BE2C (cell line): ENCODE measurements at regions not wholly inside any gene's neighbourhood (a gene's known extent, or its start where the extent isn't known, plus 50 kb on each side); places are given as distances from the start of the nearest gene placed in this dataset.

Experiments used
- DNase-seq: peaks from one replicate; pipeline ENCODE4 v3.0.0-alpha.2; 2020
- H3K27me3 ChIP-seq: fragments of 250-450 bp; sonication (Bioruptor Pico); 2 replicates; pipeline ENCODE4 v1.5.1; 2020; ENCODE audit warnings: mild to moderate bottlenecking
- H3K36me3 ChIP-seq: fragments of 250-450 bp; sonication (Bioruptor Pico); 2 replicates; pipeline ENCODE4 v1.5.1; 2020; ENCODE audit warnings: mild to moderate bottlenecking
- H3K4me1 ChIP-seq: fragments of 250-450 bp; sonication (Bioruptor Pico); 2 replicates; pipeline ENCODE4 v1.5.1; 2020
- H3K4me3 ChIP-seq: 2 replicates; pipeline ENCODE4 v1.5.1; 2011; ENCODE audit warnings: low read depth, low read length
- H3K9me3 ChIP-seq: fragments of 250-450 bp; sonication (Bioruptor Pico); 2 replicates; pipeline ENCODE4 v1.5.1; 2020
- CTCF ChIP-seq: IDR thresholded peaks from 2 replicates; pipeline ENCODE4 v1.5.1; 2012; ENCODE audit warnings: mild to moderate bottlenecking, low read depth, low read length

- TF ChIP-seq CTCF: no peak
- H3K36me3 ChIP-seq: no peaks in the 10 kb centered on the region
- no peaks in the 10 kb centered on the region for H3K4me1 ChIP-seq
- DNase-seq: no peak
- no peaks in the 10 kb centered on the region for H3K27me3 ChIP-seq
- no peaks in the 10 kb centered on the region for H3K9me3 ChIP-seq
- H3K4me3 ChIP-seq: no peak overlapping the region
These were observed 161.4 kb downstream of the UXS1 start for GRCh38 chr2:106032676-106033075.

- no peaks in the 10 kb centered on the region for H3K9me3 ChIP-seq
- no peak for TF ChIP-seq CTCF
- no peaks in the 10 kb centered on the region for H3K27me3 ChIP-seq
- no peak for DNase-seq
- H3K36me3 ChIP-seq: no peaks in the 10 kb centered on the region
- no peak overlapping the region for H3K4me3 ChIP-seq
- H3K4me1 ChIP-seq: no peaks in the 10 kb centered on the region
These were observed 163.5 kb downstream of the UXS1 start for GRCh38 chr2:106030287-106031268.

GRCh38 chr2:106028192-106028591 lies 165.9 kb downstream of the UXS1 start:
- Histone ChIP-seq H3K36me3 (no peaks in the 10 kb centered on the region), H3K4me3 (no peak overlapping the region), H3K27me3 (no peaks in the 10 kb centered on the region), H3K4me1 (no peaks in the 10 kb centered on the region), H3K9me3 (no peaks in the 10 kb centered on the region)
- TF ChIP-seq CTCF: no peak
- DNase-seq: no peak

- no peak for TF ChIP-seq CTCF
- Histone ChIP-seq H3K27me3 (no peaks in the 10 kb centered on the region), H3K4me3 (no peak overlapping the region), H3K4me1 (no peaks in the 10 kb centered on the region), H3K36me3 (no peaks in the 10 kb centered on the region), H3K9me3 (no peaks in the 10 kb centered on the region)
- no peak for DNase-seq
These were observed 167.6 kb downstream of the UXS1 start for GRCh38 chr2:106026271-106027190.

GRCh38 chr2:106025796-106026195 lies 168.3 kb downstream of the UXS1 start:
- H3K36me3 ChIP-seq: no peaks in the 10 kb centered on the region
- TF ChIP-seq CTCF: no peak
- no peaks in the 10 kb centered on the region for H3K27me3 ChIP-seq
- DNase-seq: no peak
- no peak overlapping the region for H3K4me3 ChIP-seq
- no peaks in the 10 kb centered on the region for H3K9me3 ChIP-seq
- no peaks in the 10 kb centered on the region for H3K4me1 ChIP-seq

- no peaks in the 10 kb centered on the region for H3K36me3 ChIP-seq
- no peaks in the 10 kb centered on the region for H3K9me3 ChIP-seq
- no peak overlapping the region for H3K4me3 ChIP-seq
- no peaks in the 10 kb centered on the region for H3K4me1 ChIP-seq
- no peaks in the 10 kb centered on the region for H3K27me3 ChIP-seq
- DNase-seq: no peak
- no peak for TF ChIP-seq CTCF
These were observed 172.5 kb downstream of the UXS1 start for GRCh38 chr2:106021662-106022028.
